NCI-H446 treated with DMSO at 0.1 percent for 48 hours (cell line): ENCODE measurements at regions not wholly inside any gene's neighbourhood (a gene's known extent, or its start where the extent isn't known, plus 50 kb on each side); places are given as distances from the start of the nearest gene placed in this dataset.
"Not testable (repeated sequence)": the region's sequence is repeated elsewhere in the genome, so short reads cannot be mapped to it uniquely, and the experiment has no call there.

Experiments used
- DNase-seq: peaks from one replicate; lab custom pipeline; 2025; lab: John Stamatoyannopoulos, UW

- DNase-seq = no peak
Measured at GRCh38 chr2:76008001-76008702, 297.4 kb upstream of the GCFC2 start.

GRCh38 chr2:76000425-76000824 is 289.7 kb upstream of the GCFC2 start:
- no peak for DNase-seq

DNA sequence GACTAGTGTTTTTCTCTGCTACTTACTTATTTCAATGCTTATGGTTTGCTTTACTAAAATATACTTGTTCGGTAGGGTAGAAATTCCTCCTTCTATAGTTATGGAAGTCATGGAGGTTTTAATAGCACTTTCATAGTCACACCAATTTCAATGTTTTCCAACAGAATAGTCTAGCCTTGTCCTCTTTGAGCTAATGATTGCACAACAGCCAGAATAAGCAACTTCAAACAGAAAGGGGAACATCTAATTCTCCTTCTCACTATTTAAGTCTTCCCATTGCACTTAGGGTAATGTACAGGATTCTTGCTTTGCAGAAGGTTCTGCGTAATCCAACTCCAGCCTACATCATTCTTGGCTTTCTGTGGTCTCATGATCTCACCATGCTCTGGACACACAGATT is 287.7 kb upstream of the GCFC2 start:
- DNase-seq = no peak

- DNase-seq = no peak
Measured at GRCh38 chr2:75994759-75995158, 284.0 kb upstream of the GCFC2 start.

GRCh38 chr2:75988622-75989021 is 277.9 kb upstream of the GCFC2 start:
- DNase-seq = not testable (repeated sequence)

DNA sequence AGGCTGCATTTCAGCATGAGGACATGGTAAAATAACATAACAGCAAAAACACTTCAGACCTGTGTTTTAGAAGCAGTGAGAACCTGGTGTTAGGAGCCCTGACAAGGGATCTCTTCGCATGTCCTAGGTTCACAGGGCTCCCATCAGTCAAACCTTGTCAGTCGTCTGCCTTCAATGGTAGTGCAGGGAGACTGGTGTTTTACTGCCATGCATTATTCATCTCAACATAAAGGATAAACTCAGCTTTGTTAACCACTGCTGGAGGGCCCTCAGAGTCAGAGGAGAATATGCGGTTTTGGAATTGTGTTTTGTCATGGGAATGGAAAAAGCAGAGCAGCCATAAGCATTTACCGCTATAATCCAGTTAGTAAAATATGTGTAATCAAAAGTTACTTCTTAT is 275.9 kb upstream of the GCFC2 start:
- no peak for DNase-seq

- no peak for DNase-seq
Measured at GRCh38 chr2:75982719-75983118, 272.0 kb upstream of the GCFC2 start.

DNA sequence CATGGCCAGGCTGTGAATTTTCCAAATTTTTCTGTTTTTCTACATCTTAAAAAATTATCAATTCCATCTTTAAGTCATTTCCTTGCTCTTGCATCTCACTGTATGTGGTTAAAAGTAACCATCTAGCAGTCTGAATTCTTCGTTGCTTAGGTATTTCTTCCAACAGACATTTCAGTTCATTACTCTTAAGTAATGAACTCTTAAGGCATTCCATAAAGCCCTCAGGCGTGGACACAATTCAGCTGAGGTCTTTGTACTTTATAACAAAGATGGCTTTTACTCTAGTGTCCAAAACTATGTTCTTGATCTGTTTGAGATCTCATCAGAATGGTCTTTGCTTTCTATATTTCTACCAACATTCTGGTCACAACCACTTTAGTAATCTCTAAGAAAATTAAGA is 253.9 kb upstream of the GCFC2 start:
- DNase-seq = no peak

- no peak for DNase-seq
Measured at GRCh38 chr2:75960472-75961009, 249.8 kb upstream of the GCFC2 start.

GRCh38 chr2:75959724-75960471 is 249.2 kb upstream of the GCFC2 start:
- no peak for DNase-seq

- DNase-seq = no peak
Measured at GRCh38 chr2:75954761-75955160, 244.0 kb upstream of the GCFC2 start.

DNA sequence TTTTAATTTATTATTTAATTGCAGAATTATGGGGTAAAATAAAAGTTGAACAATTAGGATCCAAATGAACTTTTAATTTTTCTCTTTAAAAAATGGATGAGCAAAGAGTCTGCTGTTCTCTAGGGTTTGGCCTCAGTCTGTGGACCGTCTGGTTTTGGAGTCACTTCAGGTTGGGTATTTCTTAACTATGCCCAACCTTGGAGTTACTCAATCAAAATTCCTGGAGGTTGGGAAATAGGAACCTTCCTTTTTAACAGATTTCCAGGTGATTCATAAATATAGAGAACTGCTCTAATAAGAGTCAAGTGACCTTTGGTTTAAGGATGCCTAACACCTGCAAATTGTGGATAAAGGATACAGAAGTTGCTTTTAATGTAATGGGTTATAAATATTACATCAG is 241.5 kb upstream of the GCFC2 start:
- DNase-seq = no peak

DNA sequence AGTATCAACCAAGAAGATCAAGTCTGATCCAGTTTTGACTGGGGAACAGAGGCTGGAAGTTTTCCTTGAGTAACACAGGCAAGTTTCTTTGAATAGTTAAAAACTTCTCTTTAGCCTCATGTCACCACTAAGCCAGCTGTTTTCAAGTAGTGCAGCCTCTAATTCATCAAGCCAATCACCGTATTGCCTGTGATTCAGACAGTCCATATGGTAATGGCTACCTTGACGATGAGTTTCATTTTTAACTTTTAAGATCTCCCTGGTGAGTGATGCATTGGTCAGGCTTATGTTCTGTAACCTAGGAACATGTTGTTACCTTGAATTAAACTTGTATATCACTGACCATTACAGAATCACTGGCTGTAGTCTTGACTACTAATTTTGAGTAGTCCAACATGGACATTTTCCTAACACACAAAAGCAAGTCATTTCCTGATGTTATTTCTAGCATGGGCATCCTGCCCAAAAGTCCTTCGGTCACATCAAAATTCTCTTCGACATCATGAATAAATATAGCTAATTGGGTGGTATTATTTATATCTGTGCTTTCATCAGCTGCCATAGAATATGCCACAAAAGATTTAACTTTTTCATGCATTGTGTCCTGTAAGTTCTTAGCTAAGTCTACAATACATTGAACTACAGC is 238.8 kb upstream of the GCFC2 start:
- DNase-seq = no peak

- no peak for DNase-seq
Measured at GRCh38 chr2:75936311-75936710, 225.6 kb upstream of the GCFC2 start.

DNA sequence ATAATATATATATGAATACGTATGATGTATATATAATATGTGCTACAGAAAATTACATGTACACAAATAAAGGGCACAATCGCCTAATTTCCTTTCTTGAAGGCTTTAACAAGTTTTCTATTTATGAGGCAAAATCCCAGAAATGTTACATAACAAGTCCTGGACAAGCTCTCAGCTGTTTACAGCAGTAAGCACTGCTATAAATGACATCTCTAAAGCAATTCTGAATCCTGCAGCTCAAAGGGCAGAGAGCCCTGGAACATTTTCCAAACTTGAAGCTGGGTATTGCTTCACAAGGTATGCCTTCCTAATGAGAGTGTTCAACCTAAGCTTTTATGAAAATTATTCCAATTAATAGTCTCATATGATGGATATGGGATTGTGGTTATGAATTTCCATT is 222.3 kb upstream of the GCFC2 start:
- no peak for DNase-seq

- DNase-seq = no peak
Measured at GRCh38 chr2:75928093-75928492, 217.4 kb upstream of the GCFC2 start.

DNA sequence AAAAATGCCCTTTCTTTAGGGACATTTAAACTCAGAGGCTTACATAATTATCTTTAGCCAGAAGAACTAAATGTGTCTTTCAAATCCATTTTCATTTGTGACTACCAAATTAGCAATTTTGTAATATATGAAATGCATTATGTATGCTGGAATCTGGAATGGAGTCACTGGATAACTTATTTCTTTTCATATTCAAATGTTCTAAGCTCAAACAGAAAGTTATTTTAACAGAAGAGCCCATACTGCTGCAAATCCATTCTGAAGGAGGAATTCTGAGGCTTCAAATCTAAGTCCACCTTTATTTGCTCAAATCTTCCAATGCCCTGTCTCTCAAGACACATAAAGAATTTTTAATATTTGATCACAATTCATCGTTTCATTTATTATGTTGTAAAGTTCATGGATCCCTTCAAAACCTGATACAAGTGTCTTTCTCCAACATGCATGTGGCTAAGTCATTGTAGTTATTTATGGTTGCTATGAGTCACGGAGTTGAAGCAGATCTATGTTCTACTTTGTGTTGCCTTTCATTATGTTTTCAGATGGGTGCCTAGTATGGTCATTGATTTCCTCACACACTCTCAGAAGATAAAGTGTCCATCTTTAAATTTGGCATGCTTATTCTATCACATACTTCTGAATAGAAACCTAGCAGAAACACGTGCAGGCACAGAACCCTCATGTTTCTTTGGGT is 214.8 kb upstream of the GCFC2 start:
- no peak for DNase-seq

- DNase-seq = no peak
Measured at GRCh38 chr2:75922191-75922590, 211.5 kb upstream of the GCFC2 start.

DNA sequence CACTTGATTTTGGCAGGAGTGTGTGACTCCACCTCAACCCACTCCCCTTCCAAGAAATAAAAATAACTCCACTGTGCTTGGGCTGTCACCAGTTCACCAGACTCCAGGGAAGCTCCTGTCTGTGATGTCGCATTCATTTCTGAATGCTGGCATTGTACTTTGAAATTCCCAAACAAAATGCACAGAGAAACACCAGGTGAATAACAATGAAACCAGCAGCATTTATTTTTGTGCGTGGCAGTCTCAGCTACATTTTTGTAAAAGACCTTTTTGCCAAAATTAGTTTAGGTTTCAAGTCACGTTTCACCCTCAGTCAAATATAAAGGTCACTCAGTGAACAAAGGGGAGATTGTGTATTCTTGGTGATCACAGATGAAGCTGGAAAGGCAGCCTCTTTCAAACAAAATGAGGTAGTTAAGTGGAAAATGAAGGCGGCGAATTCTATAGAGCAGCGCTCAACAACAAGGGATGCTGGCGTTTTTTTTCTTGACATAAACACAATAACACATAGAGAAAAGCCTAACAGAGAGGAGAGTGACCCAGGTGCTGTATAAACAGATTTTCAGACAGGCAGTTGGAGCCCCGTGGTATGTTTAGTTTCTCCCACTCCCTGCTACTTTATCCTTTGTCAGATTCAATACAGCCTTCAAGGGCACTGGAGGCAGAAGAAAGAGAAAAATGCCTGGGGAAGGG is 210.3 kb upstream of the GCFC2 start:
- no peak for DNase-seq

GRCh38 chr2:75915851-75916634 is 205.3 kb upstream of the GCFC2 start:
- no peak for DNase-seq

DNA sequence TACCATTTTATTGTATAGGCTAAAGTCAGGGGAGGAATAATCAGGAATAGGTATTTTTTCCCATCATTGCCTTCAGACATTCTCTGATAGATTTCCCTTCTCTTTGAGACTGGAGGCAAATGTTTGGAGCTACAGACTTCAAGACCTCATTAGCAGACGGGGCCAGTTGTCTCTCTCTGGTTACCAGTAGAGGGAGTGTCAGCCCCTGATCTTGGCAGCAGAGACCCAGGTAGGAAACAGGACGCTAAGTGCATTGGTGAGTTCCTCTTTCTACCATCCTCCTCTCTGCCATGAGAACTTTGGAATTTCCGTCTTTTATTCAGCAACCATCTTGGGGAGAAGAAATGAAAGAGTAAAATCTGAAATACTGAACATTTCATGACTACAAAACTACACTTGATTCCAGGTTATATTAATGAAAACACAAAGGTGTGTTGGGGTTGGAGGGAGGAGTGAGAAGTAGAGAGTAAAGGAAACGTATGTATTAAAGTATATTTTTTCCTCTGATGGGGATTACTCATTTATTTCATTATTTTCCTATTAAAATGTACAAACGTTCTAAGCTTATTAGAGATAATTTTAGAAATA is 186.2 kb upstream of the GCFC2 start:
- no peak for DNase-seq
